T-helper 1 cell (primary cell): ENCODE measurements at regions not wholly inside any gene's neighbourhood (a gene's known extent, or its start where the extent isn't known, plus 50 kb on each side); places are given as distances from the start of the nearest gene placed in this dataset.
"Not testable (repeated sequence)": the region's sequence is repeated elsewhere in the genome, so short reads cannot be mapped to it uniquely, and the experiment has no call there.

ENCODE experiments used
- DNase-seq, 5 donors: peaks; one replicate each; pipeline ENCODE4 v3.0.0-alpha.2; 2012 to 2020

- DNase-seq: not testable (repeated sequence)
These were observed 83.4 kb upstream of the RAP2C start for GRCh38 chrX:132302687-132303086.

GRCh38 chrX:132294776-132295495, 75.7 kb upstream of the RAP2C start:
- no peak for DNase-seq

- DNase-seq: no peak
These were observed 74.9 kb upstream of the RAP2C start for GRCh38 chrX:132294192-132294591.

GRCh38 chrX:132292793-132293192, 73.5 kb upstream of the RAP2C start:
- peak in 2 of 5 donors; percentile 2 to 41 for DNase-seq

- no peak for DNase-seq
These were observed 58.8 kb upstream of the RAP2C start for GRCh38 chrX:132277953-132278614.

- no peak for DNase-seq
These were observed 53.6 kb upstream of the RAP2C start for GRCh38 chrX:132272826-132273225.

- DNase-seq: no peak
These were observed 52.1 kb upstream of the RAP2C start for GRCh38 chrX:132271311-132271778.

GRCh38 chrX:132270699-132271098, 51.5 kb upstream of the RAP2C start:
- DNase-seq: no peak

- no peak for DNase-seq
These were observed 50.8 kb upstream of the RAP2C start for GRCh38 chrX:132270021-132270420.
